ENCODE measurements at regions not wholly inside any gene's neighbourhood (a gene's known extent, or its start where the extent isn't known, plus 50 kb on each side); places are given as distances from the start of the nearest gene placed in this dataset.
"Not testable (repeated sequence)": the region's sequence is repeated elsewhere in the genome, so short reads cannot be mapped to it uniquely, and the experiment has no call there.

- DNase-seq (no peak), ATAC-seq (no peak)
- H3K36me3 Mint-ChIP-seq (ENCODE audit: low read depth): no peaks in the 10 kb centered on the region
- no peaks in the 10 kb centered on the region for H3K27me3 Mint-ChIP-seq
- intact Hi-C loops (cut with micrococcal nuclease): no loop called here
- ChIA-PET POLR2A (interaction anchor here (0.7 kb wide), 1 partner anchor 211 kb away, joined by 3 read pairs; no protein-coding TSS in a partner anchor), CTCF (no interaction called here)
- H3K4me1 Mint-ChIP-seq (ENCODE audit: low read depth): peaks cover 4% of the 10 kb centered on the region
- no peak overlapping the region for H3K4me3 Mint-ChIP-seq
- no peak overlapping the region for H3K27ac Mint-ChIP-seq
- TF ChIP-seq CTCF (IDR thresholded peaks at IDR 0.05): no peak
- peaks cover 4% of the 10 kb centered on the region for H3K9me3 Mint-ChIP-seq
These were observed 301.8 kb upstream of the GADL1 start for GRCh38 chr3:31196261-31196660.

DNA sequence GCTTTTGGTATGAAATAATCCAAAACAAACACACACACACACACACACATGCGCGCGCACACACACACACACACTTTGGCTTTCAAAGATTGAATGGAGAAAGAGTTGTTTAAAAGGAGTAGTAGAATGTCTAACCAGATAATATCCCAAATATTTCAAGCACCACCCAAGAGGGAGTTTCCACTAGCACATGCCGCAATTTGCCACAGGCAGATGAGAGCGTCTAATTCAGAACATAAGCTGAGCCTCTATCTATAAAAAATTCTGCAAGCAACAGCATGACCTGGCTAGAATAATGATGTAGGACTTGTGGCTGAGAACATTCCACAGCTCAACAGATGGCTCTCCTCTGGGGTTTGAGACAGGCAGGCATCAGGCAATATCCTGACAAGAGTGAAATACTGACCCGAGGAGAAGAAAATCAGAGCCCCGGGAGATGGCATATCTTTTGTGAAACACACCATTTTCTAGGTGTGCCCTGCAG is 302.5 kb upstream of the GADL1 start:
- H3K36me3 Mint-ChIP-seq (ENCODE audit: low read depth): no peaks in the 10 kb centered on the region
- ATAC-seq (no peak), DNase-seq (no peak)
- intact Hi-C loops (cut with micrococcal nuclease): no loop called here
- H3K4me3 Mint-ChIP-seq: no peak overlapping the region
- H3K4me1 Mint-ChIP-seq (ENCODE audit: low read depth): peaks cover 4% of the 10 kb centered on the region
- no peak overlapping the region for H3K27ac Mint-ChIP-seq
- H3K9me3 Mint-ChIP-seq: peaks cover 4% of the 10 kb centered on the region
- no peak for TF ChIP-seq CTCF (IDR thresholded peaks at IDR 0.05)
- POLR2A ChIA-PET: no interaction called here
- CTCF ChIA-PET: no interaction called here
- no peaks in the 10 kb centered on the region for H3K27me3 Mint-ChIP-seq

DNA sequence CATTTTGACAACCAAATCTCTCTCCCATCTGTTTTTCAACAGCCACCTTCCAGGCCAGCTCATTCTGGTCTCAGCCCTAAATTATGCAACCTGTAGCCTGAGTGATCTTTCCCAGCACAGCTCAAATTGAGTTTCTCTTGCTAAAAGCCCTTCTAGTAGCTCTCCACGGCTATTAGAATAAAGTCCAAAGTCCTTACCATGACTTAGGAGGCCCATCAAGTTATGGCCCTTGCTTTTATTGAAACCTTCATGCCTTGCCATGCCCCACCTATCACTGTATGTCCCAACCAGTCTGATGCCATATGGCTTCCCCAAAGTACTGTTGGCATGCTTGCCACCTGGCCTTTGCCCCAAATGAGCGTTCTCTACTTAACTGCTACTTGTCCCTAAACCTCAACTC is 303.5 kb upstream of the GADL1 start:
- ATAC-seq (no peak), DNase-seq (no peak)
- intact Hi-C loops (cut with micrococcal nuclease): no loop called here
- no peaks in the 10 kb centered on the region for H3K27me3 Mint-ChIP-seq
- H3K4me3 Mint-ChIP-seq: no peak overlapping the region
- H3K9me3 Mint-ChIP-seq: peaks cover 4% of the 10 kb centered on the region
- peaks cover 4% of the 10 kb centered on the region for H3K4me1 Mint-ChIP-seq (ENCODE audit: low read depth)
- CTCF ChIA-PET: no interaction called here
- H3K36me3 Mint-ChIP-seq (ENCODE audit: low read depth): no peaks in the 10 kb centered on the region
- no peak for TF ChIP-seq CTCF (IDR thresholded peaks at IDR 0.05)
- no peak overlapping the region for H3K27ac Mint-ChIP-seq
- POLR2A ChIA-PET: no interaction called here

GRCh38 chr3:31198890-31199289 is 304.4 kb upstream of the GADL1 start:
- intact Hi-C loops (cut with micrococcal nuclease): no loop called here
- DNase-seq (no peak), ATAC-seq (no peak)
- Mint-ChIP-seq H3K36me3 (ENCODE audit: low read depth) (no peaks in the 10 kb centered on the region), H3K4me1 (ENCODE audit: low read depth) (no peaks in the 10 kb centered on the region), H3K9me3 (no peaks in the 10 kb centered on the region), H3K27me3 (no peaks in the 10 kb centered on the region), H3K27ac (no peak overlapping the region), H3K4me3 (no peak overlapping the region)
- POLR2A ChIA-PET: no interaction called here
- CTCF ChIA-PET: no interaction called here
- TF ChIP-seq CTCF (IDR thresholded peaks at IDR 0.05): no peak

GRCh38 chr3:31203960-31204795 is 309.7 kb upstream of the GADL1 start:
- intact Hi-C loops (cut with micrococcal nuclease): no loop called here
- Mint-ChIP-seq H3K27me3 (no peaks in the 10 kb centered on the region), H3K4me1 (ENCODE audit: low read depth) (no peaks in the 10 kb centered on the region), H3K36me3 (ENCODE audit: low read depth) (peaks cover 2% of the 10 kb centered on the region), H3K27ac (no peak overlapping the region), H3K9me3 (peaks cover 7% of the 10 kb centered on the region), H3K4me3 (no peak overlapping the region)
- DNase-seq (no peak), ATAC-seq (no peak)
- no peak for TF ChIP-seq CTCF (IDR thresholded peaks at IDR 0.05)
- POLR2A ChIA-PET: no interaction called here
- CTCF ChIA-PET: no interaction called here

DNA sequence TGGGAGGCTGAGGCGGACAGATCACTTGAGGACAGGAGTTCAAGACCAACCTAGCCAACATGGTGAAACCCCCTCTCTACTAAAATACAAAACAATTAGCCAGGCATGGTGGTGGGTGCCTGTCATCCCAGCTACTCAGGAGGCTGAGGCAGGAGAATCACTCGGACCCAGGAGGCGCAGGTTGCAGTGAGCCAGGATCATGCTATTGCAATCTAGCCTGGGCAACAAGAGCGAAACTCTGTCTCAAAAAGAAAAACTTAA is 310.3 kb upstream of the GADL1 start:
- H3K4me1 Mint-ChIP-seq (ENCODE audit: low read depth); ATAC-seq; H3K9me3 Mint-ChIP-seq; DNase-seq; POLR2A ChIA-PET; CTCF ChIA-PET; H3K27me3 Mint-ChIP-seq; H3K36me3 Mint-ChIP-seq (ENCODE audit: low read depth); H3K4me3 Mint-ChIP-seq; H3K27ac Mint-ChIP-seq; intact Hi-C loops (cut with micrococcal nuclease): not testable (repeated sequence)
